ENCODE measurements at regions not wholly inside any gene's neighbourhood (a gene's known extent, or its start where the extent isn't known, plus 50 kb on each side); places are given as distances from the start of the nearest gene placed in this dataset.

GRCh38 chr4:73345399-73345975 lies 58.6 kb upstream of the ALB start (continued):
- TF ChIP-seq, protein P1, sequence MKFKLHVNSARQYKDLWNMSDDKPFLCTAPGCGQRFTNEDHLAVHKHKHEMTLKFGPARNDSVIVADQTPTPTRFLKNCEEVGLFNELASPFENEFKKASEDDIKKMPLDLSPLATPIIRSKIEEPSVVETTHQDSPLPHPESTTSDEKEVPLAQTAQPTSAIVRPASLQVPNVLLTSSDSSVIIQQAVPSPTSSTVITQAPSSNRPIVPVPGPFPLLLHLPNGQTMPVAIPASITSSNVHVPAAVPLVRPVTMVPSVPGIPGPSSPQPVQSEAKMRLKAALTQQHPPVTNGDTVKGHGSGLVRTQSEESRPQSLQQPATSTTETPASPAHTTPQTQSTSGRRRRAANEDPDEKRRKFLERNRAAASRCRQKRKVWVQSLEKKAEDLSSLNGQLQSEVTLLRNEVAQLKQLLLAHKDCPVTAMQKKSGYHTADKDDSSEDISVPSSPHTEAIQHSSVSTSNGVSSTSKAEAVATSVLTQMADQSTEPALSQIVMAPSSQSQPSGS (CRISPR knock-in tag; IDR thresholded peaks at IDR 0.05) = peak; percentile 56
- peak; percentile 12; the same call in 1 of the 2 replicates for TF ChIP-seq MLX (CRISPR knock-in tag; IDR thresholded peaks at IDR 0.05)
- TF ChIP-seq, protein P2, sequence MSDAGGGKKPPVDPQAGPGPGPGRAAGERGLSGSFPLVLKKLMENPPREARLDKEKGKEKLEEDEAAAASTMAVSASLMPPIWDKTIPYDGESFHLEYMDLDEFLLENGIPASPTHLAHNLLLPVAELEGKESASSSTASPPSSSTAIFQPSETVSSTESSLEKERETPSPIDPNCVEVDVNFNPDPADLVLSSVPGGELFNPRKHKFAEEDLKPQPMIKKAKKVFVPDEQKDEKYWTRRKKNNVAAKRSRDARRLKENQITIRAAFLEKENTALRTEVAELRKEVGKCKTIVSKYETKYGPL (CRISPR knock-in tag; IDR thresholded peaks at IDR 0.05) = peak; percentile 68
- peak; percentile 48; the same call in 1 of the 2 replicates for TF ChIP-seq ZNF205 (CRISPR knock-in tag; IDR thresholded peaks at IDR 0.05)
- TF ChIP-seq ZNF30 (CRISPR knock-in tag; IDR thresholded peaks at IDR 0.05) = no peak
- no peak for TF ChIP-seq PCBP1 (IDR thresholded peaks at IDR 0.05; ENCODE audit: borderline replicate concordance, low read depth, low read length)
- peak; percentile 83 for TF ChIP-seq NFKBIZ (CRISPR knock-in tag; IDR thresholded peaks at IDR 0.05)
- TF ChIP-seq EZH2 (conservative IDR thresholded peaks at IDR 0.05; ENCODE audit: low read depth, low read length) = no peak
- TF ChIP-seq DNMT3B (CRISPR knock-in tag; conservative IDR thresholded peaks at IDR 0.05) = 0 out of 2 replicates have a peak, but pooled peaks have one; percentile 45
- TF ChIP-seq ZMYM3 (CRISPR knock-in tag; IDR thresholded peaks at IDR 0.05) = no peak
- TF ChIP-seq EHMT2 (IDR thresholded peaks at IDR 0.05; ENCODE audit: borderline replicate concordance, low read depth, low read length) = peak; percentile 85
- TF ChIP-seq ISL2 (CRISPR knock-in tag; IDR thresholded peaks at IDR 0.05) = peak; percentile 94
- TF ChIP-seq ZNF484 (CRISPR knock-in tag; IDR thresholded peaks at IDR 0.05; ENCODE audit: borderline replicate concordance, low read depth) = no peak
- peak; percentile 23 for TF ChIP-seq SKI (IDR thresholded peaks at IDR 0.05; ENCODE audit: partially characterized antibody)
- TF ChIP-seq CREM (IDR thresholded peaks at IDR 0.05) = peak; percentile 85
- TF ChIP-seq CREM (CRISPR knock-in tag; IDR thresholded peaks at IDR 0.05) = no peak
- peak; percentile 86; the same call in 1 of the 2 replicates for TF ChIP-seq GATA4 (IDR thresholded peaks at IDR 0.05; ENCODE audit: borderline replicate concordance, low read depth)
- TF ChIP-seq ETV5 (CRISPR knock-in tag; IDR thresholded peaks at IDR 0.05; ENCODE audit: borderline replicate concordance) = peak; percentile 82
- TF ChIP-seq, protein P3, sequence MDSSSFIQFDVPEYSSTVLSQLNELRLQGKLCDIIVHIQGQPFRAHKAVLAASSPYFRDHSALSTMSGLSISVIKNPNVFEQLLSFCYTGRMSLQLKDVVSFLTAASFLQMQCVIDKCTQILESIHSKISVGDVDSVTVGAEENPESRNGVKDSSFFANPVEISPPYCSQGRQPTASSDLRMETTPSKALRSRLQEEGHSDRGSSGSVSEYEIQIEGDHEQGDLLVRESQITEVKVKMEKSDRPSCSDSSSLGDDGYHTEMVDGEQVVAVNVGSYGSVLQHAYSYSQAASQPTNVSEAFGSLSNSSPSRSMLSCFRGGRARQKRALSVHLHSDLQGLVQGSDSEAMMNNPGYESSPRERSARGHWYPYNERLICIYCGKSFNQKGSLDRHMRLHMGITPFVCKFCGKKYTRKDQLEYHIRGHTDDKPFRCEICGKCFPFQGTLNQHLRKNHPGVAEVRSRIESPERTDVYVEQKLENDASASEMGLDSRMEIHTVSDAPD (CRISPR knock-in tag; IDR thresholded peaks at IDR 0.05) = peak; percentile 87
- TF ChIP-seq TARDBP (CRISPR knock-in tag; IDR thresholded peaks at IDR 0.05) = peak; percentile 65; the same call in 1 of the 2 replicates
- TF ChIP-seq ZNF136 (CRISPR knock-in tag; IDR thresholded peaks at IDR 0.05; ENCODE audit: low read depth) = no peak
- TF ChIP-seq MIXL1 (CRISPR knock-in tag; IDR thresholded peaks at IDR 0.05) = peak; percentile 76; the same call in 1 of the 2 replicates
- TF ChIP-seq ZNF343 (CRISPR knock-in tag; IDR thresholded peaks at IDR 0.05) = no peak
- peak; percentile 34; the same call in 1 of the 2 replicates for TF ChIP-seq FOXK1 (CRISPR knock-in tag; IDR thresholded peaks at IDR 0.05; ENCODE audit: borderline replicate concordance, low read depth)
- peak in 1 of 2 experiments; percentile 48; a peak in 1 of 4 replicates for TF ChIP-seq POLR2A (IDR thresholded peaks at IDR 0.05; ENCODE audit: insufficient read depth in 1 of 2, low read depth in 2 of 2, low read length in 2 of 2)
- no peak for TF ChIP-seq ZFP62 (CRISPR knock-in tag; IDR thresholded peaks at IDR 0.05)
- TF ChIP-seq EED (CRISPR knock-in tag; IDR thresholded peaks at IDR 0.05) = no peak
- TF ChIP-seq, protein P4, sequence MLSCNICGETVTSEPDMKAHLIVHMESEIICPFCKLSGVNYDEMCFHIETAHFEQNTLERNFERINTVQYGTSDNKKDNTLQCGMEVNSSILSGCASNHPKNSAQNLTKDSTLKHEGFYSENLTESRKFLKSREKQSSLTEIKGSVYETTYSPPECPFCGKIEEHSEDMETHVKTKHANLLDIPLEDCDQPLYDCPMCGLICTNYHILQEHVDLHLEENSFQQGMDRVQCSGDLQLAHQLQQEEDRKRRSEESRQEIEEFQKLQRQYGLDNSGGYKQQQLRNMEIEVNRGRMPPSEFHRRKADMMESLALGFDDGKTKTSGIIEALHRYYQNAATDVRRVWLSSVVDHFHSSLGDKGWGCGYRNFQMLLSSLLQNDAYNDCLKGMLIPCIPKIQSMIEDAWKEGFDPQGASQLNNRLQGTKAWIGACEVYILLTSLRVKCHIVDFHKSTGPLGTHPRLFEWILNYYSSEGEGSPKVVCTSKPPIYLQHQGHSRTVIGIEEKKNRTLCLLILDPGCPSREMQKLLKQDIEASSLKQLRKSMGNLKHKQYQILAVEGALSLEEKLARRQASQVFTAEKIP (CRISPR knock-in tag; IDR thresholded peaks at IDR 0.05; ENCODE audit: borderline replicate concordance) = no peak
